Muscle layer of colon (tissue), 2 donors: ENCODE measurements at regions not wholly inside any gene's neighbourhood (a gene's known extent, or its start where the extent isn't known, plus 50 kb on each side); places are given as distances from the start of the nearest gene placed in this dataset.

Experiments
- H3K27ac ChIP-seq: one replicate; pipeline ENCODE4 v1.7.0; 2013; ENCODE audit warnings: low read depth, mild to moderate bottlenecking, low read length, moderate library complexity
- H3K27me3 ChIP-seq, 2 donors: one replicate each; pipeline ENCODE4 v1.7.0; 2013; ENCODE audit warnings: low read length in 2 of 2, mild to moderate bottlenecking in 2 of 2; ENCODE audit not compliant: insufficient read depth in 2 of 2, control insufficient read depth in 1 of 2
- H3K36me3 ChIP-seq: one replicate; pipeline ENCODE4 v1.7.0; 2013; ENCODE audit warnings: mild to moderate bottlenecking, low read length; ENCODE audit not compliant: insufficient read depth
- H3K4me1 ChIP-seq: one replicate; pipeline ENCODE4 v1.7.0; 2013; ENCODE audit warnings: mild to moderate bottlenecking, low read length; ENCODE audit not compliant: insufficient read depth
- H3K4me3 ChIP-seq, 2 donors: one replicate each; pipeline ENCODE4 v1.7.0; 2013; ENCODE audit warnings: low read length in 2 of 2, low read depth in 1 of 2, mild to moderate bottlenecking in 1 of 2, moderate library complexity in 1 of 2
- H3K9ac ChIP-seq: one replicate; pipeline ENCODE4 v1.7.0; 2013; ENCODE audit warnings: low read length
- H3K9me3 ChIP-seq: one replicate; pipeline ENCODE4 v1.7.0; 2013; ENCODE audit warnings: mild to moderate bottlenecking, low read length
- donor health status: abdominal sarcoma.
- donor health status: Adenocarcinoma of cecum.

DNA sequence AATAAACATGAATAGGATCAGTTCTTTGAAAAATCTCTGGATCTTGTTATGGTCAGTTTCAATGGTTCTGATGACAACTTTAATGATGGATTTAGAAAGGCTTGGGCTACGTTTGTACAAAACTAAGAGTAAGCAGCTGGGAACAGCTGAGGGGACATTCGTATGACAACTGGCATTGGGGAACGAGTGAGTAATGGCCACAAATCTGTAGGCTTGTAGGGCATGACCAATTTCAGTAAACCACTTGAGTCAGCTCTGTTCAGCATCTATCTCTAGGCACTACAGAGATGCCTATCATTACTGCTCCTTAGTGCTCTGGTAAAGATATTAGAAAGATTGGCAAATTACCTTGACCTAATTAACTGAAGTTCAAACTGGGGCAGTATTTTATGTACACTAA is 1375.6 kb downstream of the EPHA7 start:
- Histone ChIP-seq H3K36me3 (no peaks in the 10 kb centered on the region), H3K4me3 (no peak overlapping the region), H3K9ac (no peak overlapping the region), H3K27ac (no peak overlapping the region), H3K9me3 (no peaks in the 10 kb centered on the region), H3K27me3 (no peaks in the 10 kb centered on the region), H3K4me1 (no peaks in the 10 kb centered on the region)

DNA sequence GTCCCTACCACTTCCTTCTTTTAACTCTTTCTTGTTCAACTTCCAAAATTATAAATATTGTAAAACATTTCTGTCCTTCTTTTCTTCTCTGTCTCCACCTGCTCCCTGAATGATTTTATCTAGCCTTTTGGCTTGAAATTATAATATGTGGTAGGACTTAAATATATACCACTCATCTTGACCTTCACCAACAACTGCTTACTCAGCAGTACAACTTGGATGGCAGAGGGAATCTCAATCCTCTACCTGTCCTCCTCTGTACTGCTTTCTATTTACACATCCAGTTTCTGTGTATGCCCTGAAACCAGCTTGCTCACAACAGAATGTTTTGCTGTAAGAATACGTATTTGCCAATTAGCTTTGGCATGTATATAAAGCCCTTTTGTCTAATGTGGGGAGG is 1392.5 kb downstream of the EPHA7 start:
- H3K36me3 ChIP-seq, result no peaks in the 10 kb centered on the region
- H3K27ac ChIP-seq, result no peak overlapping the region
- H3K27me3 ChIP-seq, result no peaks in the 10 kb centered on the region
- no peak overlapping the region for H3K4me3 ChIP-seq
- no peaks in the 10 kb centered on the region for H3K4me1 ChIP-seq
- H3K9me3 ChIP-seq, result no peaks in the 10 kb centered on the region
- no peak overlapping the region for H3K9ac ChIP-seq

DNA sequence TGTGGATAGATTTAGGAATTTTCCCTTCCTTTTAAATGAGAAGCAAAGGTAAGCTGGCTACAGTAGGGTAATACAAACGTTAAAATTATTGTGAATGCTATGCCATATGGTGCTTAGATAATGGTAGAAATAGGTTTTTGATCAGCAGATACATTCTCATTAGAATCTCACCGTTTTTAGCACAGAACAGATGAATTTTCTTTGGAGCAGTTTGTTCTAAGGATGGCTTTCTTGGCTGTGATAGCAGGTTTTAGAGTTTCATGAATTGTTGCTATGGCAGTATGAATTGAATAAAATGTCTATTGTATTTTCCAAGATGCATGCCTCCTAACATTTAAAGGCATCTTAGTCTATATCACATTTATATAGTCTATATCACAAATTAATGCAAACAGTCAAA is 1394.5 kb downstream of the EPHA7 start:
- no peak overlapping the region for H3K4me3 ChIP-seq
- H3K4me1 ChIP-seq, result no peaks in the 10 kb centered on the region
- H3K36me3 ChIP-seq, result no peaks in the 10 kb centered on the region
- no peak overlapping the region for H3K9ac ChIP-seq
- no peaks in the 10 kb centered on the region for H3K27me3 ChIP-seq
- no peak overlapping the region for H3K27ac ChIP-seq
- no peaks in the 10 kb centered on the region for H3K9me3 ChIP-seq

DNA sequence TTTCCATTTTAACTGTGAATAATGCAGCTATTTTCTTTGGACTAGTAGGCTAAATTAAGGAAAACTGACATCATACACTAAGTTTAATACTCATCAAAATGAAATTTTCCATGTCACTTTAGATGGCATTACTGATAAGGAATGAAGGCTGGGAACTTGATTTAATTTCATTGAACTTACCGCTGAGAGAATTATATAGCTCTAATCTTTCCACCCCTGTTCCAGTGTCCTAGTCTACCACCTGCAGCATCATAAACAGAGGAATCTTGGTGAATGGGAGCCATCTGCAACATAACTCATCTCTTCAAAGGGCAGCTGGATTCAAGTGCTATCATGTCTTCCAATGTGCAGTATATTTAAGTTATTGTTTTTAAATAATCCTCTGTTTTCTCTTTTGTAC is 1395.2 kb downstream of the EPHA7 start:
- Histone ChIP-seq H3K4me1 (no peaks in the 10 kb centered on the region), H3K9me3 (no peaks in the 10 kb centered on the region), H3K27ac (no peak overlapping the region), H3K4me3 (no peak overlapping the region), H3K9ac (no peak overlapping the region), H3K27me3 (no peaks in the 10 kb centered on the region), H3K36me3 (no peaks in the 10 kb centered on the region)

DNA sequence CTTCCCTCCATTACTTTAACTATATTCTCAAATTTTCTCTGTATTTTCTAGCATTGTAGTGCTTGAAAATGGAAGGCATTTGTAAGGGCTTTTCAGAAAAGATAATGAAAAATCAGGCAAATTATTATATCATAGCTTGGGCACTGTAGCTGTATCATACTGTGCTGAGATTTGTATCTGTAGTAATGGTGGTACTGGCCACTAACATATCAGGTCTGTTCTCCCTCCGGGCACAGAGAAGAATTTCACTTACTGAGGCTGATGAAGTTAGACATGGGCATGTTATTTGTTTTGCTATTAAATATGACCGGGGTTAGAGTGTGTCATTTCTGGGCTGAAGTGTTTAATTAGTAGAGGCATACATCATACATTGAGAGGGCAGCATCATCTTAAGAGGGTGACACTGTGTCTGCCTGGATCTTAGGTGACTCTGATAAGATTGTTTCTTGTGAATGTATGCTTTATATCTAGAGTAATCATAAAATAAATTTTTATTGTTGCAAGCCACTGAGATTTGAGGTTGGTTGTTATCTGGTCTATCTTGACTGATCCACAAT is 1395.9 kb downstream of the EPHA7 start:
- H3K4me3 ChIP-seq, result no peak overlapping the region
- H3K27ac ChIP-seq, result no peak overlapping the region
- no peaks in the 10 kb centered on the region for H3K4me1 ChIP-seq

DNA sequence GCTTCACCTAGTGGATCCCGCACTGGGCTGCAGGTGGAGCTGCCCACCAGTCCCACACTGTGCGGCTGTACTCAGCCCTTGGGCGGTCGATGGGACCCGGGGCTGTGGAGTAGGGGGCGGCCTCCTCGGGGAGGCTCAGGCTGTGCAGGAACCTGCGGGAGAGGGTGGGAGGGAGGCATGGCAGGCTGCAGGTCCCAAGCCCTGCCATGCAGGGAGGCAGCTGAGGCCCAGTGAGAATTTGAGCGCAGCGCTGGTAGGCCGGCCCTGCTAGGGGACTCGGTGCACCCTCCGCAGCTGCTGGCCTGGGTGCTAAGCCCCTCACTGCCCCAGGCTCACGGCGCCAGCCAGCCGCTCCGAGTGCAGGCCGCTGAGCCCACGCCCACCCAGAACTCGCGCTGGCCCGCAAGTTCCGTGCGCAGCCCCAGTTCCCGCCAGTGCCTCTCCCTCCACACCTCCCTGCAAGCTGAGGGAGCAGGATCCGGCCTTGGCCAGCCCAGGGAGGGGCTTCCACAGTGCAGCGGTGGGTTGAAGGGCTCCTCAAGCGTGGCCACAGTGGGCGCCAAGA is 1407.6 kb downstream of the EPHA7 start:
- no peaks in the 10 kb centered on the region for H3K9me3 ChIP-seq
- H3K9ac ChIP-seq, result no peak overlapping the region
- no peaks in the 10 kb centered on the region for H3K27me3 ChIP-seq
- H3K4me3 ChIP-seq, result no peak overlapping the region
- no peak overlapping the region for H3K27ac ChIP-seq
- H3K36me3 ChIP-seq, result no peaks in the 10 kb centered on the region
- H3K4me1 ChIP-seq, result no peaks in the 10 kb centered on the region

More for the DNA sequence above, 1395.9 kb downstream of the EPHA7 start:
- Histone ChIP-seq H3K9me3 (no peaks in the 10 kb centered on the region), H3K27me3 (no peaks in the 10 kb centered on the region), H3K36me3 (no peaks in the 10 kb centered on the region), H3K9ac (no peak overlapping the region)

DNA sequence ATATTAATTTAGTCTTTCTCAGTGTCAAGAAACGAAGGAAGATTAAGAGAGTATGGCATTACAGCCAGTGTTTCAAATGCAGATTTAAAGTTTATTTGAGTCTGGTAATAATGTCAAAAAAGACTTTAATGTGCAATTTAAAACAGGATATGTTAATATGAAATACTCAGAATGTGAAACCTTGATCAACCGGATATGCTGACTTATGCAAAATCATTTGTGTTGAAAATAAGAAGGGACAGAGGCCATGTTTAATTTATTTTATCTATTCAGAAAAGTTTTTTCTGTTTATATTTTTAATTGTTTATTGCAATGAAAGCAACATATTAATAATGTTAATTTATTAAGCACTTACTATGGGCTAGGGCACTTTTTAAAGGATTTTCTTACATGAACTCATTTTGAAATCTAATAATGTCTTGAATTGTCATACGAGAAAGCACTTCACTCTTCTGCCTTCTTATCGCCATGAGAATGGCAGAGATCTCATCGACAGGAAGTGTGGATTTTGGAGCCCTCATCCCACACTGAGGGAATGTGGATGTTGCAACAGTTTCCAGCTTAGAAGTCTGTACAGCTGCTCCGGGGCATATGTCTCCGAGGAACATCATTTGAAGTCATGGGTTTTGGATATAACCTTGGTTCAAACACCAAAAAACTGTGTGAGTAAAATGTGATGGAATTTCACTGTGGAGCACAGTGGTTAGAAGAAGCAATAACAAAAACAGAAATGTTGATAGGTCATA is 1410.4 kb downstream of the EPHA7 start:
- H3K27ac ChIP-seq, result no peak overlapping the region
- no peaks in the 10 kb centered on the region for H3K36me3 ChIP-seq
- H3K4me3 ChIP-seq, result no peak overlapping the region
- H3K4me1 ChIP-seq, result no peaks in the 10 kb centered on the region
- H3K9me3 ChIP-seq, result no peaks in the 10 kb centered on the region
- no peaks in the 10 kb centered on the region for H3K27me3 ChIP-seq
- H3K9ac ChIP-seq, result no peak overlapping the region

DNA sequence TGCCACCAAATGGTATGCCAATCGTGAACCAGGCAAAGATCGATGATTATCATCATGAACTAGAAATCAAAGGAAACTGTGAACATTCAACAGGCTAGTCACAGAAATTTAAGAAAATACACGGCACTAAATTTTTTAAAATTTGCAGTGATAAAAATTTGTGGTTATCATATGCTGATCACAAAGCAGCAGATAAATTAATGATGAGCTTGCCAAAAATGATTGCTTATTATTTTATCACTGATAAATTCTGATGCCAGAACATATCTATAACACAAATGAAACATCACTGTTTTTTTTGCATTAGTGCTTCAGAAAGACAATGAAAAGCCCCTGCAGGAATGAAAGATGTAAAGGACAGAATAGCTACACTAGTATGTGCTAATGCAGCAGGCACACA is 1413.2 kb upstream of the MAP3K7 start:
- H3K9me3 ChIP-seq, result no peaks in the 10 kb centered on the region
- H3K36me3 ChIP-seq, result no peaks in the 10 kb centered on the region
- no peak overlapping the region for H3K4me3 ChIP-seq
- H3K9ac ChIP-seq, result no peak overlapping the region
- no peak overlapping the region for H3K27ac ChIP-seq
- no peaks in the 10 kb centered on the region for H3K4me1 ChIP-seq
- H3K27me3 ChIP-seq, result no peaks in the 10 kb centered on the region

DNA sequence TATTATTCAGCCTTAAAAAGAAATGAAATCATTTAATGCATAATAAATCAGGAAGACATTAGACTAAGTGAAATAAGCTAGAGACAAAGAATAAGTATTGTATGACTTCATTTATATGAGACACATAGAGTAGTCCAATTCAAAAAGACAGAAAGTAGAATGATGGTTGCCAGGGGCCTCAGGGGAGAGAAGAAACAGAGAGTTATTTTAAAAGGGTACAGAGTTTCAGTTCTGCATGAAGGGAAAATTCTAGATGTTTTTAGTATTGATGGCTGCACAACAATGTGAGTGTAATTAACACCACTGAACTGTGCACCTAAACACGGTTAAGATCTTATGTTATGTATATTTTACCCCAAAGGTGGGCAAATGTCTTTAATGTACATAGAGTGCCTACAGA is 1407.9 kb upstream of the MAP3K7 start:
- Histone ChIP-seq H3K36me3 (no peaks in the 10 kb centered on the region), H3K4me1 (no peaks in the 10 kb centered on the region), H3K4me3 (no peak overlapping the region), H3K27ac (no peak overlapping the region), H3K27me3 (no peaks in the 10 kb centered on the region), H3K9me3 (no peaks in the 10 kb centered on the region), H3K9ac (no peak overlapping the region)

DNA sequence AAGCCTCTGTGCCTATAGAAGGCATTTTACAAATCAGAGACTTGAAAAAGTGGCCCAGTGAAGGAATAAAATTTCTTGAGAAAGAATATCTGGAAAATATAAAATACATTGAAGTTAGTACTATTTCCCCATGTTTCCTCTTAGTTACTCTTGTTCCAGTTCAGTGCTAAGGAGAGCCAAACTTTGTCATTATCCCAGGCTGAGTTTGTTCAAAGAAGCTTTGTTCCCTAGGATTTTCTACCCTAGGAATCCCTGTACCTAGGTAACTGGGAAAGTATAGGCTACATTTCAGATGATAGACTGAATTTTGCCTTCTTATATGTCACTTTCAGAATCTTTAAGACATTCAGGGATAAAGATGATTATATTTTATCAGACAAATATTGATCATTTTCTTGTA is 1395.7 kb upstream of the MAP3K7 start:
- Histone ChIP-seq H3K4me3 (no peak overlapping the region), H3K36me3 (no peaks in the 10 kb centered on the region), H3K27me3 (no peaks in the 10 kb centered on the region), H3K9me3 (no peaks in the 10 kb centered on the region), H3K4me1 (no peaks in the 10 kb centered on the region), H3K27ac (no peak overlapping the region), H3K9ac (no peak overlapping the region)

DNA sequence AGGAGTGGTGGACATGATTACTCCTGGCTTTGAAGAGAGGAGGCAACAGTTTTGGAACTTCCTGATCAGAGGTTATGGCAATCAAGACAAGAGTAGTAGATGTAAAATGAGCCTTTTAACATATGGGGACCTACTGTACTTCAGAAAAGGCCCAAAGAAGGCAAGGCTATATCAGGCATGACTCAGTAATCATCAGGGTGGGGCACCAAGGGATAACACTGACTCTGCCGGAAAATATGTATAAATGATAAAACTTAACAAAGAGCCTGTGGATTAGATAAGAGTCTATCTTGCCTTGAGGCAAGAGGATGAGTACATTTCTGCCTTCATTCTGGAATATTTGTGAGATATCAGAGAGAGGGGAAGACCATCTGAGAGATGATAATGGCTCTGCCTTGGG is 1389.9 kb upstream of the MAP3K7 start:
- Histone ChIP-seq H3K9me3 (no peaks in the 10 kb centered on the region), H3K27ac (no peak overlapping the region), H3K27me3 (no peaks in the 10 kb centered on the region), H3K4me1 (no peaks in the 10 kb centered on the region), H3K4me3 (no peak overlapping the region), H3K36me3 (no peaks in the 10 kb centered on the region), H3K9ac (no peak overlapping the region)

DNA sequence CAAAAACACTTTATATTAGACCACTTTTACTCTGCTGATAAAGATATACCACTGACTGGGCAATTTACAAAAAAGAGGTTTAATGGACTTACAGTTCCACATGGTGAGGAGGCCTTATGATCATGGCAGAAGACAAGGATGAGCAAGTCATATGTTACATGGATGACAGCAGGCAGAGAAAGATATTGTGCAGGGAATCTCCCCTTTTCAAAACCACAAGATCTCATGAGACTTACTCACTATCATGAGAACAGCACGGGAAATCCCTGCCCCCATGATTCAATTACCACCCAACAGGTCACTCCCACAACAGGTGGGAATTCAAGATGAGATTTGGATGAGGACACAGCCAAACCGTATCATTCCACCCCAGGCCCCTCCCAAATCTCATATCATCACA is 1383.8 kb upstream of the MAP3K7 start:
- no peaks in the 10 kb centered on the region for H3K36me3 ChIP-seq
- H3K4me1 ChIP-seq, result no peaks in the 10 kb centered on the region
- H3K9me3 ChIP-seq, result no peaks in the 10 kb centered on the region
- H3K27ac ChIP-seq, result no peak overlapping the region
- no peak overlapping the region for H3K4me3 ChIP-seq
- no peak overlapping the region for H3K9ac ChIP-seq
- no peaks in the 10 kb centered on the region for H3K27me3 ChIP-seq
